ENCODE measurements at regions not wholly inside any gene's neighbourhood (a gene's known extent, or its start where the extent isn't known, plus 50 kb on each side); places are given as distances from the start of the nearest gene placed in this dataset.

GRCh38 chr10:28926932-28927331 lies 249.6 kb downstream of the BAMBI start:
- TF ChIP-seq CTCF (conservative IDR thresholded peaks at IDR 0.05) (no peak), ZFX (IDR thresholded peaks at IDR 0.05) (no peak)
